ENCODE measurements at regions not wholly inside any gene's neighbourhood (a gene's known extent, or its start where the extent isn't known, plus 50 kb on each side); places are given as distances from the start of the nearest gene placed in this dataset.

DNA sequence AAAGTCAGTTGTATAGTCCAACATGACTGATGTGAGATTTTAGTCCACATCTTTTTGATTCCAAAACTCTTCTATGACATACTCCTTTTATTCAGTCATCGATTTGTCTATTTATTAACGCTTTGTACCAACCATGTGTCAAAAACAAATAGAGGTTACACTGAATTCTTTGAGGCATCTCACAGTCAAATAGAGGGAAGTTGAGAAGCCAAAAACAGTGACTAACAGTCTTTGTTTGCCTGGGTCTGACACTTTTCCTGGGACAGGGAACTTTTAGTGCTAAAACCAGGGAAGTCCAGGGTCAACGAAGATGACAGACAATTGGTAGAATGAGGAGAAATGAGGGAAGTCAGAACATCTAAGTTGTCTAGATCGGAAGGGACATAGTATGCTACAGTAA lies 169.9 kb upstream of the HS3ST1 start:
- H3K36me3 ChIP-seq (ENCODE audit: insufficient read depth in 1 of 2, low read depth in 1 of 2) = no peaks in the 10 kb centered on the region
- no peaks in the 10 kb centered on the region for H3K27me3 ChIP-seq (ENCODE audit: insufficient read depth in 3 of 3, low read length in 2 of 3)
- H3K4me1 ChIP-seq = no peaks in the 10 kb centered on the region
- no peak for DNase-seq
- no peak for ATAC-seq
- no peaks in the 10 kb centered on the region for H3K9me3 ChIP-seq
- TF ChIP-seq, protein P1, sequence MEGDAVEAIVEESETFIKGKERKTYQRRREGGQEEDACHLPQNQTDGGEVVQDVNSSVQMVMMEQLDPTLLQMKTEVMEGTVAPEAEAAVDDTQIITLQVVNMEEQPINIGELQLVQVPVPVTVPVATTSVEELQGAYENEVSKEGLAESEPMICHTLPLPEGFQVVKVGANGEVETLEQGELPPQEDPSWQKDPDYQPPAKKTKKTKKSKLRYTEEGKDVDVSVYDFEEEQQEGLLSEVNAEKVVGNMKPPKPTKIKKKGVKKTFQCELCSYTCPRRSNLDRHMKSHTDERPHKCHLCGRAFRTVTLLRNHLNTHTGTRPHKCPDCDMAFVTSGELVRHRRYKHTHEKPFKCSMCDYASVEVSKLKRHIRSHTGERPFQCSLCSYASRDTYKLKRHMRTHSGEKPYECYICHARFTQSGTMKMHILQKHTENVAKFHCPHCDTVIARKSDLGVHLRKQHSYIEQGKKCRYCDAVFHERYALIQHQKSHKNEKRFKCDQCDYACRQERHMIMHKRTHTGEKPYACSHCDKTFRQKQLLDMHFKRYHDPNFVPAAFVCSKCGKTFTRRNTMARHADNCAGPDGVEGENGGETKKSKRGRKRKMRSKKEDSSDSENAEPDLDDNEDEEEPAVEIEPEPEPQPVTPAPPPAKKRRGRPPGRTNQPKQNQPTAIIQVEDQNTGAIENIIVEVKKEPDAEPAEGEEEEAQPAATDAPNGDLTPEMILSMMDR (IDR thresholded peaks at IDR 0.05) = no peak
- H3K4me3 ChIP-seq = no peak overlapping the region
- no peak overlapping the region for H3K27ac ChIP-seq
- intact Hi-C loops (cut with DNase I) = no loop called here
- WGBS, 3 donors = 61 to 92% (median 85%) methylated on average over 4 of the region's 4 CpGs

DNA sequence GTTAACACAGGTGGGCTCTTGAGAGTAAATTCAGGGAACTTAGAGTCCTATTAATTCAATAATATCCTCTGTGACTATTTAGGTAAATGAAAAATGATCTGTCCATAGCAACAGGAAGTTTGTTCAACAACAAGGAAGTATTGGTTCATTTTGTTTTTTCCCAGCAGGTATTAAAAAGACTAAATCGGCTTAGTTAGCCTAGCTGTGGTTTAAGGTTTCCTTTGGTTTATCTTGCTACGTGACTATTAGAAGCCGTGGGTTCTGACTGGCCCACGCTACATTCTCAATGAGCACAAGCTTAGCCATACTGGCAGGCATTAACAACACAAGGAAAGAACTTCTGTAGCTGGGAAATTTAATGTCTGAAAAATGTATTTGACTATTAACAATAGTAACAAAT lies 168.8 kb upstream of the HS3ST1 start:
- intact Hi-C loops (cut with DNase I) = no loop called here
- no peaks in the 10 kb centered on the region for H3K27me3 ChIP-seq (ENCODE audit: insufficient read depth in 3 of 3, low read length in 2 of 3)
- no peaks in the 10 kb centered on the region for H3K36me3 ChIP-seq (ENCODE audit: insufficient read depth in 1 of 2, low read depth in 1 of 2)
- ATAC-seq (no peak), DNase-seq (no peak)
- no peak overlapping the region for H3K4me3 ChIP-seq
- H3K9me3 ChIP-seq = no peaks in the 10 kb centered on the region
- no peak overlapping the region for H3K27ac ChIP-seq
- 28 to 31% (median 29%) methylated on average over 4 of the region's 4 CpGs for WGBS, 3 donors
- TF ChIP-seq, protein P1 (IDR thresholded peaks at IDR 0.05) = no peak
- H3K4me1 ChIP-seq = no peaks in the 10 kb centered on the region

DNA sequence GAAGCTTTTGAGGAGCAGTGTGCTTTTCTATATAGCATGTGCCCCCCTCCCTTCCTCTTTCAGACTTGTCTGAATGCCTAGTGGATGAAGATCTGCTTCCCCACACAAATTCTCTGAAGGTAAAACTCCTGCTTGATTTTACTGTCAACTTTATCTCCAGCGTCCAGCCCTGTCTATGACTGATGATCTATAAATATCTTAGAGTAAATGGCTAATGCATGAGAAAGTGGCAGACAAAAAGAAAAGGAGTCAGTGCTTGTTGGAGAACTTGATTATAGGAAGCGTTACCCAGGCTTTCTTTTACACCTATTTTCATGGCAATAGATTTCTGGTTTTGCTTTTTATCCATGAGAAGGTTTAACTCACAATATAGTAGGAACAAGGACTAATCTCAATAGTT lies 168.3 kb upstream of the HS3ST1 start:
- no peak for ATAC-seq
- H3K27ac ChIP-seq = no peak overlapping the region
- TF ChIP-seq, protein P1 (IDR thresholded peaks at IDR 0.05) = no peak

DNA sequence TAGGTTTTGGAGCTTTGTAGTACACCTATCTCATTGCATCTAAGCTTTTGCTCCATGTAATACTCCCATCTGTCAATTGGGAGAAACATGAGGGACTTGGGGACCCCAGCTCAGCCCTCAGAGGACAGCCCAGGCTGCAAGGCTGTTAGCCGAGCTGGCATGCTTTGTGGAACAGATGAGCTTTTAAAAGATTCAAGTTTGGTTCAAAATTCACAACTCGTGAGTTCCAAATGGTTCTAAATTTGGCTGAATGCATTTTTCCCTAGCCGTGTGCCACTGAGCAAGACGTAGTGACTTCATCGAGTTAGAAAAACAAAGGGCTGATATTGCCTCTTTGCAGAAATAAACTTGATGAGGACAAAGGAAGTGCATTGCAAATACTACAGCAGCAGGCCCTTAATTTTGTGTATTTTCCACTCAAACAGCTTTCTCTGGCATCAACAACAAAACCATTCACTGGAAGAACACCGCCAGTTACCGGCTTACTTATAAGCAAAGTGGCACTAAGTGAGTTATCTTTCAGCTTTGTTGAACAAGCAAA lies 165.0 kb upstream of the HS3ST1 start:
- Histone ChIP-seq H3K27ac (no peak overlapping the region), H3K4me3 (no peak overlapping the region), H3K36me3 (ENCODE audit: insufficient read depth in 1 of 2, low read depth in 1 of 2) (no peaks in the 10 kb centered on the region), H3K9me3 (no peaks in the 10 kb centered on the region), H3K4me1 (no peaks in the 10 kb centered on the region), H3K27me3 (ENCODE audit: insufficient read depth in 3 of 3, low read length in 2 of 3) (no peaks in the 10 kb centered on the region)
- no peak for DNase-seq
- 64 to 71% (median 66%) methylated on average over 7 of the region's 7 CpGs for WGBS, 3 donors
- TF ChIP-seq, protein P1 (IDR thresholded peaks at IDR 0.05) = no peak
- ATAC-seq = no peak
- intact Hi-C loops (cut with DNase I) = no loop called here

More for the DNA sequence above, 168.3 kb upstream of the HS3ST1 start:
- Histone ChIP-seq H3K4me3 (no peak overlapping the region), H3K9me3 (no peaks in the 10 kb centered on the region), H3K27me3 (ENCODE audit: insufficient read depth in 3 of 3, low read length in 2 of 3) (no peaks in the 10 kb centered on the region), H3K4me1 (no peaks in the 10 kb centered on the region), H3K36me3 (ENCODE audit: insufficient read depth in 1 of 2, low read depth in 1 of 2) (no peaks in the 10 kb centered on the region)
- DNase-seq = no peak
- 66 to 72% (median 70%) methylated on average over 2 of the region's 2 CpGs for WGBS, 3 donors
- intact Hi-C loops (cut with DNase I) = no loop called here

DNA sequence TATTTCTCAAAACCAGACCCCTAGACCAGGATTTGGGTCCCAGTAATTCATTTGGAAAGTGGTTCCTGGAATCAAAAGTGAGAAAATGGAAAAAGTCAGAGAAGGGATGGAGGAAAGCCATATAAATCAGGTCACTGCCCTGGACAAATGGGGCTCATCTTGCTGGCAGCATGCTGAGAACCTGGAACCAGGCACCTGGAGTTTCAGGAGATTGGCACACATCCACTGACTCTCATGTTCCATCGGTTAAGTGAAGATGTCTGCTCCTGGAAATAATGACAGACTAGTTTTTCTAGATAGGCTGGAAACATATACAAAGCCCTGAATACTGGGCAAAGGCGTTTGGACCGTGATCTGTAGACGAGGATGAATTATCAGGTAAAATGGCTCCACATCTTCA lies 163.6 kb upstream of the HS3ST1 start:
- no peak for ATAC-seq
- intact Hi-C loops (cut with DNase I) = no loop called here
- Histone ChIP-seq H3K27ac (no peak overlapping the region), H3K4me3 (no peak overlapping the region), H3K36me3 (ENCODE audit: insufficient read depth in 1 of 2, low read depth in 1 of 2) (no peaks in the 10 kb centered on the region), H3K4me1 (no peaks in the 10 kb centered on the region), H3K9me3 (no peaks in the 10 kb centered on the region), H3K27me3 (ENCODE audit: insufficient read depth in 3 of 3, low read length in 2 of 3) (no peaks in the 10 kb centered on the region)
- DNase-seq = no peak
- TF ChIP-seq, protein P1 (IDR thresholded peaks at IDR 0.05) = no peak
- 89 to 97% (median 94%) methylated on average over 4 of the region's 4 CpGs for WGBS, 3 donors
